GM21367 (cell line): ENCODE measurements at regions not wholly inside any gene's neighbourhood (a gene's known extent, or its start where the extent isn't known, plus 50 kb on each side); places are given as distances from the start of the nearest gene placed in this dataset.
A peak's percentile ranks its signal among the peaks of the same experiment; 100 is the strongest.
"Not testable (repeated sequence)": the region's sequence is repeated elsewhere in the genome, so short reads cannot be mapped to it uniquely, and the experiment has no call there.

Source experiments
- ATAC-seq: cut with Tn5 transposase; IDR thresholded peaks from one replicate; pipeline ENCODE4 v1.9.1; 2021; ENCODE audit not compliant: unreplicated experiment

GRCh38 chr9:34907044-34907443 is 51.0 kb upstream of the PHF24 start:
- ATAC-seq, result no peak

DNA sequence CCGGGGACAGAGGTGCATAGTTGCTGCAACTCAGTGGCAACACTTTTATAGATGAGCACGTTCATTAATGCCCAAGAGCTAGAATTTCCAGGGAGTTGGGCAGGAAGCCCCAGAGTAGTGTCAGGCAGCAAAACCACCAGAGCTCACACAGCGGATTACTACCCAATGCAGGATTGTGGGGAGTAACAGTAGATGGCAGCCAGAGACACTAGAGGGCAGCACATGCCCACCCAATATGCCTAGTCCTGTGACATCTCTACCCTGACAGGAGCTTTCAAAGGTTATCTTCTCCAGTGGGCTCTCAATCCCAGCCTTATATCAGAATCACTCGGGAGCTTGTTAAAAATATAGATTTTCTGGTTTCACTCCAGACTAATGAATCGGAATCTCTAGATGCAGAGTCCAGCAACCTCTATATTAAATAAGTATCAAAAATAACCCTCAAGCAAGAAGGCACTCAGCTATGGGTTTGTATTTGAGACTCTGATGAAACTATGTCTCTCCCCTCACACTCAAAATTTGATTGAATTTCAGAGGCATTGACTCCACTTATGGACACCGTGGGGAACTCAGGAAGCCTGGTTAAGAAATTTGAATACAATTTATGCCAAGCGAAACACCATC is 58.4 kb upstream of the PHF24 start:
- ATAC-seq, result peak; percentile 68

DNA sequence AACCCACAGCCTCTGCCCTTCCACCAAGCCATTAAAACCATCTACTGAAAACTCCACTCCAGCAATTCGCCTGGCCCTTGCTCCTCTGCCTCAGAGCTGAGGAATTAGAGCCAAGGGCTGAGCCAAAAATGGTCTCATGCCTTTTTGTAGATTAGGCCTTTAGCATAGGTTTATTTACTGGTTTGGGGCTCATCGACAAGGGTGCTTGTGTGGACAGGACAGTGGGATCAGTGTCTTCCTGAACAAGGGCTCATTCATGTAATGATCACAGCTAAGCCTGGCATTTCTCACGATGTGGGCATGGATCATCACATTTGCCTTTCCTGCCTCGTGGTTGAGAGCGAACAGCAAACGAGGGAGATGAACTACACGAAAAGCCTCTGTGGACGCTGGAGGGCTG is 59.2 kb upstream of the PHF24 start:
- no peak for ATAC-seq

DNA sequence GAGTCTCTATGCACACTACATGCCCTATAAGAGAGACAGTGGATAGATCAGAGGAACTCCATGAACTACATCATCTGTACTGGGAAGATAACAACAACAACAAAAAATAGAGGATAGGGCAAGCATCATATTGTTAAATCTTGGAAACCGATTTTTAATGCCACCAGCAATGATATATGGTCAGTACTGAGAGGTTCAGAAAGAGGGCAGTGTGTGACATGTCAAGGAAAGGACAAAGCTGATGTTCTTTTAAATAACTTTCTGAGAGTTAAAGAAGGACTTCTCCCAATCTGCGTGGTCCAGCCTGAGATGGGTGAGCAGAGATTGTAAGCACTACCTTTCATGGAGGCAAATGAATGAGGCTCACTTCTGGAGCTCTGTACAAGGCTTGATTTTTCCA is 62.0 kb upstream of the PHF24 start:
- ATAC-seq, result no peak

DNA sequence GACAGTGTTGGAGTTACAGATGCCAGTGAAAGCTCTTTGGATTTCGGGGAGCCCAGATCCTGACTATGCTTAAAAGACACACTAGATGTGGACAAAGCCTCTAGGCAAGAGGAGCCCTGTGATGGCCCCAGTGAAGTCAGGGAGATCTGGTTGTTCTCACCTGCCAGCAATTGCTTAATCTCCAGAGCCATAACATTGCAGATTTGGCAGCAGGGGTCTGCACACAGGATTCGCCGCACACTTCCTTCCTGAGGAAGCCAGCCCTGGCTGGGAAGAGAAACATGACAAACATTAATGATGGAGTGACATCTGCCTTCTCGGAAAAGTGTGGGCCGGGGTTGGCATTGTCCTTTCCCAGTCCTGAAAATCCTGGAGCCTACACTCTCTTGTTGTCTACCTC is 65.2 kb upstream of the PHF24 start:
- no peak for ATAC-seq

DNA sequence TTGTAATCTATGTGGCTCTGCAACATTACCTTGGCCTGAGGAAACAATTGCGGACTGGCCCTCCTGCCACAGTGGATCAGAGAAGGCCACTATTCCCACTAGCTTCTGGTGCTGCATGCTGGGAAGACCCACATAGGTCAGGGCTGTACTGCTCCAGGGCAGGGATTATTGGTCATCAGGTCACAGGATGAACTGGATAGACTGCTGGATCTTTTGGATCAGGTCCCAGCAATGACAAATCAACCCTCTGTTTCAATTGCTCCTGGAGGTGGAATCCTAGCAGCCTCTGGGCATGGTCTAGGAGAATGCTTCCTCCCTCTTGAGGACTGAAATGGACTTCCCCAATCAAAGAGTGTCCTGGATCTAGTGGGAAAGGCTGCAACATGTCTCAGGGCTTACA is 66.7 kb upstream of the PHF24 start:
- ATAC-seq, result no peak

GRCh38 chr9:34887841-34888240 is 70.2 kb upstream of the PHF24 start:
- ATAC-seq, result no peak

GRCh38 chr9:34884747-34885189 is 73.3 kb upstream of the PHF24 start:
- peak; percentile 70 for ATAC-seq

- ATAC-seq, result no peak
Observed at GRCh38 chr9:34876096-34876495, 82.0 kb upstream of the PHF24 start.

DNA sequence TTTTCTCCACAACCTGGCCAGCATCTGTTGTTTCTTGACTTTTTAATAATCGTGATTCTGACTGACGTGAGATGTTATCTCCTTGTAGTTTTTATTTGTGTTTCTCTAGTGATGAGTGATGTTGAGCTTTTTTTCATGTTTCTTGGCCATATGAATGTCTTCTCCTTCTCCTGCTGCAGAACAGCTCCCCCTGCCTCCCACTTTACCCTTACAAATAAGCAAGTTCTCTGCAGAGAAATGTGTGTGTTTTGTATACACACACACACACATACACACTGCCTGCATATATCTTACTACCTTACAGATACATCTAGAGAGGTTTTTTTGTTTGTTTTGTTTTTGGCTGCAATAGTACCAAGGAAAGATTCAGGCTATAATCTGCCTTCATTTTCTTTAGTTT is 88.7 kb upstream of the PHF24 start:
- ATAC-seq, result no peak

DNA sequence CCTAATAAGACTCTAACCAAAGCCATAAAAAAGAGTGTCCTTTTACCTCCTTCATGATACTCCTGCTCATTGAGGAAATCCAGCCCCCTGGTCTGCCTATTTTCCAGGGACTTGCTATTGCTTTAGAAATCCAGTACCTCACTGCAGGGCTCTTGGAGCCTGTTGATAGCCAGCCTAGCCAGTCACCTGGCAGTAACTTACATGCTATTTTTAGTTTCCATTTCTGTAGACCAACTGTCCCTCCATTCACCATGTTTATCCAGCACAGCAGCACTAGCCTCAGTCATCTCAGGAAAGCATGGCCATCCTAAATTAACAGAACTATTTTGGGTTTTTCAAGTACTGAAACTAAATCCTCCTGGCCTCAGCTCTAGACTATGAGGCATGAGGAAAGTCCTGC is 91.5 kb upstream of the PHF24 start:
- no peak for ATAC-seq

DNA sequence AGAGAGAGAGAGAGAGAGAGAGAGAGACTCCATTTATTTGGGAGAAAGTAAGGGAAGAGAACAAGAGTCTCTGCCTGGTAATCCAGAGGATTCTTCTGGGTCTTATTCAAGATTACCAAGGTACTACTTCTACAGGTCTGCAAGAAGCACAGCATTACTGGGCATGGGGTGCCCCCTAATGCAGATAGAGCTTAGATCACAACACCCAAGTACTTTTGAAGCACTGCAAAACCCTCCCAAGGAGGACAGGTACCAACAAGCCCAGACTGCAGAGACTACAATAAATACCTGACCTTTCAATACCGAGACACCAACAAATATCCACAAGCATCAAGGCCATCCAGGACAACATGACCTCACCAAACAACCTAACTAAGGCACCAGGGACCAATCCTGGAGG is 94.7 kb upstream of the PHF24 start:
- ATAC-seq, result no peak

DNA sequence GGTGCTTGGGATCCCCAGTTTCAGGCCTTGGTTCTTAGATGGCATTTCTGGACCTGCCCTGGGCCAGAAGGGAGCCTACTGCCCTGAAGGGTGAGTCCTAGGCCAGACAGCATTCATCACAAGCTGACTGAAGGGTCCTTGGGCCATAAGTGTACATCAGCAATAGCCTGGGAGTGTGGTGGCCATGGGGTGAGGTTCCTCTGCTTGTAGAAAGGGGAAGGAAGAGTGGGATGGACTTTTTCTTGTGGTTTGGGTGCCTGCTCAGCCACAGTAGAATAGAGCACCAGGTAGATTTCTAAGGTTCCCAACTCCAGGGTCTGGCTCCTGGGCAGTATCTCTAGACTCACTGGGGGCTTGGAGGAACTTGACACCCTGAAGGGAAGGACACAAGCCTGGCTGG is 95.2 kb upstream of the PHF24 start:
- ATAC-seq, result no peak

DNA sequence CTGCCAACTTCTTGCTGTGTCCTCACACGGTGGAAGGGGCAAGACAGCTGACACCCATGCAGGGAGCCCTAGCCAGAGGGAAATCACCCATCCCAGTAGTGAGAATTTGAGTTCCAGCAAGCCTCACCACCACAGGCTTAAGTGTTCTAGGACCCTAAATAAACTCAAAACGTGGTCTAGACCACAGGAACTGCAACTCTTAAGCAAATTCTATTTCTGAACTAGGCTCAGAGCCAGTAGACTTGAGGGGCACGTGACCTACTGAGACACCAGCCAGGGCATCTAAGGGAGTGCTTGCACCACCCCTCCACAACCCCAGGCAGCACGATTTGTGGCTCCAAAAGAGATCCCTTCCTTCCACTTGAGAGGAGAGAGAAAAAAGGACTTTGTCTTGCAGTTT is 96.0 kb upstream of the PHF24 start:
- no peak for ATAC-seq

DNA sequence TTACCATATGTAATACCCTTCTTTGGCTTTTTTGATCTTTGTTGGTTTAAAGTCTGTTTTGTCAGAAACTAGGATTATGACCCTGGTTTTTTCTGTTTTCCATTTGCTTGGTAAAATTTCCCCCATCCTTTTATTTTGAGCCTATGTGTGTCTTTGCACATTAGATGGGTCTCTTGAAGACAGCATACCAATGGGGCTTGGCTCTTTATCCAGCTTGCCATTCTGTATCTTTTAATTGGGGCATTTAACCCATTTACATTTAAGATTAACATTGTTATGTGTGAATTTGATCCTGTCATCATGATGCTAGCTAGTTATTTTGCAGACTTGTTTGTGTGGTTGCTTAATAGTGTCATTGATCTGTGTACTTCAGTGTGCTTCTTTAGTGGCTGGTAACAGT is 103.1 kb upstream of the PHF24 start:
- ATAC-seq, result not testable (repeated sequence)

GRCh38 chr9:34830068-34830467 is 120.1 kb upstream of the CCL21 start:
- ATAC-seq, result no peak

DNA sequence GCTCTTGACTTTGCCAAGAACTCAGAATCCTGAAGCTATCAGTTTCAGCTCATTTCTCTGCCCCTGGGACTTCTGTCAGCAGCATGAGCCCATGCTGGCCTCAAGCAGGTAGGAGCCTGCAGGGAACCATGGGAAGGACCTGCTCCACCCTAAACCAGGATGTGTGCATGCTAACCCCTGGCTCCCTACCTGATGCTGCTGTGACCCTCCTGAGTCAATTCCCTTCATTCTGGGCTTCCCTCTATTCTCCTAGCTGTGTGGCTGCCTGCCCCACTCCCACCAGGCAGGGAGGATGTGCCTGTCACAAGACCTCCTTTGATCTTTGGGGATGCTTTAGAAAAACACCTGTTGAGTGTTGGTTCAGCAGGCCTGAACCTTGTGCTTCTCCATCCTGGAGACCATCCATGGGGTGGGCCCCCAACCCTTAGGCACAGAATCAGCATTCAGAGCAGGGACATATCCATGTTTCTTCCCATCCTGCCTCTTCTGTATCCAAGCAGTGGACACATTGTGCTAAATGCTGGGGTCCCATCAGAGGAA is 117.1 kb upstream of the CCL21 start:
- ATAC-seq, result no peak

GRCh38 chr9:34825775-34826174 is 115.8 kb upstream of the CCL21 start:
- no peak for ATAC-seq

- ATAC-seq, result no peak
Observed at GRCh38 chr9:34823778-34824177, 113.8 kb upstream of the CCL21 start.

DNA sequence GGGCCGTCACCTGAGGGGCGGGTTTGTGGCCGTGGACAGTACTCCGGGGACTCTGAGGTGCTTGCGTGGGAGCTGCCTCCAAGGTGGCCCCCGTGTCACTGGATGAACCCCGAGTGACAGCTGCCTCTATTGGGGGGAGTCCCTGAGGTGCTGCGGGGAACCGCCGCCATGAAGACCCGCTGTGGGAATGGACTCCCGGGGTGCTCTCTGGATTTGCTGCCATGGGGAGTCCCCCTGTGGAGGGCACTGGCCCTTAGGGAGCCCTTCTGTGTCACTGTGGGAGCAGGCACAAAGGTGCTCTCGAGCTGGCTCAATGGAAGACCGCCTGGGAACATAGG is 100.2 kb upstream of the CCL21 start:
- no peak for ATAC-seq

- no peak for ATAC-seq
Observed at GRCh38 chr9:34809504-34810186, 99.7 kb upstream of the CCL21 start.

DNA sequence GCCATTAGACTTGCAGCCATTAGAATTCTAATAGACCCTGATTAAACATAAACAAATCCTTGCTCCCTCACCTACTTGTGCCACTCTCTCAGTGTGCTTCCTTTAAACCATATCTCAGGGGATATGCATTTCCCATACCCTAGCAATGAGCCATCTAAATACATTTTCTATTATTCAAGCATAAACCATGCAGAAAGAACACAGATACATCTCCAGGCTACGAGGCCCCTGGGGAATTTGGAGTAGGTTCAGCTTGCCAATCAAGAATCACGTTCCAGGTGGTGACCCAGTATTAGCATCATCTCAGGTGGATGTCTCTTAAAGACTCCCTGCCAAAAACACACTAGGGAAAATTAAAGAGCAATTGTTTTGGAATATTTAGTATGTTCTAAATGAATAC is 93.0 kb upstream of the CCL21 start:
- no peak for ATAC-seq

GRCh38 chr9:34797367-34797766 is 87.4 kb upstream of the CCL21 start:
- no peak for ATAC-seq
